Neural cell (in vitro differentiated cells): ENCODE measurements at regions not wholly inside any gene's neighbourhood (a gene's known extent, or its start where the extent isn't known, plus 50 kb on each side); places are given as distances from the start of the nearest gene placed in this dataset.

ENCODE experiments used
- CTCF ChIP-seq: fragments of 450-650 bp; IDR thresholded peaks from 2 replicates; pipeline ENCODE4 v1.5.1; 2014; ENCODE audit warnings: antibody characterized with exemption, mild to moderate bottlenecking, moderate library complexity; ENCODE audit not compliant: poor library complexity, severe bottlenecking
- EZH2 ChIP-seq: fragments of 200-600, 300-800 bp; shearing (Covaris generic), sonication (generic); IDR thresholded peaks from 2 replicates; pipeline ENCODE4 v1.6.1; 2014; ENCODE audit warnings: antibody characterized with exemption, low read length, borderline replicate concordance, mild to moderate bottlenecking; ENCODE audit not compliant: insufficient read depth, poor library complexity, severe bottlenecking

- TF ChIP-seq CTCF, result no peak
- TF ChIP-seq EZH2, result no peak
Measured at GRCh38 chr1:242745079-242745478, 220.6 kb upstream of the PLD5 start.
